Gastroesophageal sphincter (tissue), 4 donors: ENCODE measurements at regions not wholly inside any gene's neighbourhood (a gene's known extent, or its start where the extent isn't known, plus 50 kb on each side); places are given as distances from the start of the nearest gene placed in this dataset.
"Not testable (repeated sequence)": the region's sequence is repeated elsewhere in the genome, so short reads cannot be mapped to it uniquely, and the experiment has no call there.

ENCODE experiments used
- ATAC-seq: fragments of 150-250 bp; one replicate; pipeline ENCODE4 v1.9.1; 2016; ENCODE audit warnings: mild to moderate bottlenecking, moderate library complexity
- H3K27ac ChIP-seq, 4 donors: fragments of 200-600 bp; sonication (generic) in 3 of 4; 1 replicate in 3 of 4; 2 replicates in 1 of 4; pipeline ENCODE4 v1.5.1; 2016 to 2019
- H3K27me3 ChIP-seq: fragments of 200-600 bp; sonication (generic); one replicate; pipeline ENCODE4 v1.5.1; 2019
- H3K36me3 ChIP-seq, 2 donors: fragments of 200-600 bp; sonication (generic); one replicate each; pipeline ENCODE4 v1.5.1; 2019; ENCODE audit warnings: control low read depth in 1 of 2
- H3K4me1 ChIP-seq, 3 donors: fragments of 200-600 bp; sonication (generic); 1 replicate in 2 of 3; 2 replicates in 1 of 3; pipeline ENCODE4 v1.5.1; 2016 to 2019; ENCODE audit warnings: control low read depth in 2 of 3
- H3K4me3 ChIP-seq, 2 donors: fragments of 200-600 bp; sonication (generic); one replicate each; pipeline ENCODE4 v1.5.1; 2019; ENCODE audit warnings: mild to moderate bottlenecking in 1 of 2, moderate library complexity in 1 of 2
- H3K9me3 ChIP-seq, 3 donors: fragments of 200-600 bp; sonication (generic); one replicate each; pipeline ENCODE4 v1.5.1; 2017 to 2019; ENCODE audit warnings: control low read depth in 2 of 3
- EP300 ChIP-seq: sonication (generic); formaldehyde crosslinking; IDR thresholded peaks from one replicate; pipeline ENCODE4 v1.6.1; 2017; ENCODE audit warnings: antibody characterized with exemption, mild to moderate bottlenecking
- POLR2A ChIP-seq, 2 donors: fragments of 450-650 bp; IDR thresholded peaks; one replicate each; pipeline ENCODE4 v1.6.1; 2017; ENCODE audit warnings: antibody characterized with exemption in 2 of 2, mild to moderate bottlenecking in 2 of 2, moderate library complexity in 1 of 2
- POLR2AphosphoS5 ChIP-seq: sonication (generic); formaldehyde crosslinking; IDR thresholded peaks from one replicate; pipeline ENCODE4 v1.6.1; 2017; ENCODE audit warnings: antibody characterized with exemption
- WGBS, 2 donors: methylation state at CpG; one replicate each; pipeline ENCODE4 v1.1.5; 2018; ENCODE audit warnings: low coverage in 1 of 2; 5-methylcytosine and 5-hydroxymethylcytosine counted together
- TF ChIP-seq, protein P1 (sequence below), 4 experiments: fragments of 200-600 bp in 2 of 4; fragments of 450-650 bp in 2 of 4; sonication (generic) in 1 of 4; IDR thresholded peaks; one replicate each; pipeline ENCODE4 v1.5.1; 2017 to 2019; ENCODE audit warnings: antibody characterized with exemption in 4 of 4, mild to moderate bottlenecking in 2 of 4, moderate library complexity in 2 of 4

DNA sequence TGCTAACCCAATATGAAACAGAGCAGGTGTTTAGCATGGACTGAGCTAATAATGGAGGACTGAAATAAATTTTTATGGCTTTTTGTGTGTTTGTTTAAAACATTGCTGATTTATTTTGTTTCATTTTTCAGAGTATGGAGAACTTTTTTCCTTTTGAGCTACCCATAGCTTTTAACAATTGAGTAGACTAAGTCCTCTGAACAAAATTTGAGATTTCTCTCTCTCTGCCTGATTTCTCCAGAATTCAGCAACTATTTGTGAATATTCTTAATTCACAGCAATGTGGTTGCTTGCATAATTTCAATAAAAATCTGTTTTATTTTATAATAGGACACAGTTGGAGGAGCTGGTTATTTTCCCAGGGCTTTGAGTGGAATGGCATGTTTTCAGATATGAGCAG, 103.7 kb downstream of the TPBG start:
- Histone ChIP-seq H3K4me3 (no peak overlapping the region), H3K9me3 (peaks cover 0 to 5% (median 0%) of the 10 kb centered on the region in 3 donors), H3K36me3 (peaks cover 0 to 5% of the 10 kb centered on the region in 2 donors), H3K27ac (no peak overlapping the region), H3K4me1 (no peaks in the 10 kb centered on the region), H3K27me3 (no peaks in the 10 kb centered on the region)
- no peak for TF ChIP-seq POLR2AphosphoS5
- TF ChIP-seq, protein P1, sequence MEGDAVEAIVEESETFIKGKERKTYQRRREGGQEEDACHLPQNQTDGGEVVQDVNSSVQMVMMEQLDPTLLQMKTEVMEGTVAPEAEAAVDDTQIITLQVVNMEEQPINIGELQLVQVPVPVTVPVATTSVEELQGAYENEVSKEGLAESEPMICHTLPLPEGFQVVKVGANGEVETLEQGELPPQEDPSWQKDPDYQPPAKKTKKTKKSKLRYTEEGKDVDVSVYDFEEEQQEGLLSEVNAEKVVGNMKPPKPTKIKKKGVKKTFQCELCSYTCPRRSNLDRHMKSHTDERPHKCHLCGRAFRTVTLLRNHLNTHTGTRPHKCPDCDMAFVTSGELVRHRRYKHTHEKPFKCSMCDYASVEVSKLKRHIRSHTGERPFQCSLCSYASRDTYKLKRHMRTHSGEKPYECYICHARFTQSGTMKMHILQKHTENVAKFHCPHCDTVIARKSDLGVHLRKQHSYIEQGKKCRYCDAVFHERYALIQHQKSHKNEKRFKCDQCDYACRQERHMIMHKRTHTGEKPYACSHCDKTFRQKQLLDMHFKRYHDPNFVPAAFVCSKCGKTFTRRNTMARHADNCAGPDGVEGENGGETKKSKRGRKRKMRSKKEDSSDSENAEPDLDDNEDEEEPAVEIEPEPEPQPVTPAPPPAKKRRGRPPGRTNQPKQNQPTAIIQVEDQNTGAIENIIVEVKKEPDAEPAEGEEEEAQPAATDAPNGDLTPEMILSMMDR (IDR thresholded peaks at IDR 0.05): no peak
- ATAC-seq: no peak

DNA sequence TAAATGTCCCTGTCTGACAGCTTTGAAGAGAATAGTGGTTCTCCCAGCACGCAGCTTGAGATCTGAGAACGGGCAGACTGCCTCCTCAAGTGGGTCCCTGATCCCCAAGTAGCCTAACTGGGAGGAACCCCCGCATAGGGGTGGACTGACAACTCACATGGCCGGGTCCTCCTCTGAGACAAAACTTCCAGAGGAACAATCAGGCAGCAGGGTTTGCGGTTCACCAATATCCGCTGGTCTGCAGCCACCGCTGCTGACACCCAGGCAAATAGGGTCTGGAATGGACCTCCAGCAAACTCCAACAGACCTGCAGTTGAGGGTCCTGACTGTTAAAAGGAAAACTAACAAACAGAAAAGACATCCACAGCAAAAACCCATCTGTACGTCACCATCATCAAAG, 106.5 kb downstream of the TPBG start:
- 86 to 100% methylated on average over 1 of the region's 8 CpGs for WGBS, 2 donors

DNA sequence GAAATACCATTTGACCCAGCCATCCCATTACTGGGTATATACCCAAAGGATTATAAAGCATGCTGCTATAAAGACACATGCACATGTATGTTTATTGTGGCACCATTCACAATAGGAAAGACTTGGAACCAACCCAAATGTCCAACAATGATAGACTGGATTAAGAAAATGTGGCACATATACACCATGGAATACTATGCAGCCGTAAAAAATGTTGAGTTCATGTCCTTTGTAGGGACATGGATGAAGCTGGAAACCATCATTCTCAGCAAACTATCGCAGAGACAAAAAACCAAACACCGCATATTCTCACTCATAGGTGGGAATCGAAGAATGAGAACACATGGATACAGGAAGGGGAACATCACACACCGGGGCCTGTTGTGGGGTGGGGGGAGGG, 111.5 kb downstream of the TPBG start:
- not testable (repeated sequence) for H3K27me3 ChIP-seq, H3K27ac ChIP-seq, H3K9me3 ChIP-seq, H3K4me3 ChIP-seq, ATAC-seq, H3K4me1 ChIP-seq, H3K36me3 ChIP-seq
- WGBS, 2 donors: 95 to 100% methylated on average over 1 to 2 of the region's 5 CpGs

More for the DNA sequence above, 106.5 kb downstream of the TPBG start:
- not testable (repeated sequence) for H3K4me3 ChIP-seq, H3K27me3 ChIP-seq, H3K27ac ChIP-seq, H3K36me3 ChIP-seq, H3K9me3 ChIP-seq, H3K4me1 ChIP-seq, ATAC-seq

DNA sequence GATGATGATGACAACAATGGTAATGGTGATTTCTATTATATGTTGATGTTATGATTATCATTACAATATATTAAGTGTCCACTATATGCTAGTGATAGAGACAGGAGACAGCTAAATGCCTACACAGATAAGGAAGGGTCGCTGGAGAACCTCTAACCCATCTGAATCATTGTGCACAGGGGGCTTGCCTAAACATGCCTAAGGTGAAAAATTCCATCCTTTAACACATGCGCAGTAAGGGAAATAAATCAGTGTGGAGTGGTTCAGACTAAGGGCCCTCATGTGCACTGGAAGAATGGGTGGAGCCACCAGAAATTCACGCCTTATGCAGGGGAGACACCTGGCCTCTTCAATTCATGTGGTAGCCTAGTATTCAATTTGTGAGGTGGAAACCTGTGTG, 120.4 kb downstream of the TPBG start:
- no peak for ATAC-seq
- Histone ChIP-seq H3K36me3 (no peaks in the 10 kb centered on the region), H3K9me3 (peaks cover 0 to 37% (median 0%) of the 10 kb centered on the region in 3 donors), H3K4me3 (no peak overlapping the region), H3K27me3 (no peaks in the 10 kb centered on the region), H3K27ac (no peak overlapping the region), H3K4me1 (no peaks in the 10 kb centered on the region)
- WGBS, 2 donors: 92 to 95% methylated on average over 2 to 3 of the region's 3 CpGs
- no peak for TF ChIP-seq POLR2A (IDR thresholded peaks at IDR 0.05)
- TF ChIP-seq POLR2AphosphoS5: no peak
- TF ChIP-seq EP300: no peak
- TF ChIP-seq, protein P1 (IDR thresholded peaks at IDR 0.05): no peak

DNA sequence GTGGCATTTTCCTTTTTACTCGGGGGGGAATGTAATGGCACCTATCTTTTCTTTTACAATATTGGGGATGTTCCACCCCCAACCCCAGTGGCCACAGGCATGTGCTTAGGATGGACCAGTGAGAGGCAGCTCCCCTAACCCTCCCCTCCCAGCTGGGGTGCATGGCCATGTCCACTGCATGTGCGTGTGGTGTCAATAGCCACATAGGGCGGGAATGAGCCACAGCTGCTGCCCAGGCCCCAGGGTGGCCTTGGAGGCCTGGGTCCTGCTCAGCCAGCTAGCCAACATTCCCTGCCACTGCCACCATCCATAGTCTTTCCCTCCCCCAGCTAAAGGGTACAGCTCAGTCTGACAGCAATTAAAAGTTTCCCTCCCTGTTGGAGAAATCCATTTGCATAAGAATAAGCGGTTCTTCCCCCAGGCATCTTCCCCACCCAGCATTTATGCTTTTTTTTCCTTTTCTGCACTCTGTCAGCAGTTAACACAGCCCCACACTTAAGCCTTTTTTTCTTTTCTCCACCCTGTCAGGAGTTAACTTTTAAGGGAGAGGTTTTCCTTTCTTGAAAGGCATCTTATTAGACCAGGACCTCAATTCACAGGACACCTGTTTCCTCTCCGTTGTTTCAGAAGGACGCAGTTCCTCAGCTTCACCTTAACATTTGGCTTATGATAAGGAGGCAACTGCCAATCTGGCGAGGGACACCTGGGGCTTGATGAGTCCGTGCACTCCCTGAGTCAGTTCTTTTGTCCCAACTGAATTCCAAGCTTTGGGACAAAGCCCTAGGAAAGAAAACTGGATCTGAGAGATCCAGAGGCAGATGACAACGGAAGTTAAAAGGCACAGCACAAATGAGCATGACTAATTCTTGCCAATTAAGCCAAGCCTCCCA, 121.4 kb downstream of the TPBG start:
- Histone ChIP-seq H3K4me1 (no peaks in the 10 kb centered on the region), H3K4me3 (no peak overlapping the region), H3K9me3 (peaks cover 0 to 39% (median 0%) of the 10 kb centered on the region in 3 donors), H3K27ac (no peak overlapping the region), H3K27me3 (no peaks in the 10 kb centered on the region), H3K36me3 (no peaks in the 10 kb centered on the region)
- 78 to 90% methylated on average over 1 to 3 of the region's 9 CpGs for WGBS, 2 donors
- TF ChIP-seq POLR2A (IDR thresholded peaks at IDR 0.05) (no peak), POLR2AphosphoS5 (no peak), EP300 (no peak)
- TF ChIP-seq, protein P1 (IDR thresholded peaks at IDR 0.05): no peak
- ATAC-seq: no peak

DNA sequence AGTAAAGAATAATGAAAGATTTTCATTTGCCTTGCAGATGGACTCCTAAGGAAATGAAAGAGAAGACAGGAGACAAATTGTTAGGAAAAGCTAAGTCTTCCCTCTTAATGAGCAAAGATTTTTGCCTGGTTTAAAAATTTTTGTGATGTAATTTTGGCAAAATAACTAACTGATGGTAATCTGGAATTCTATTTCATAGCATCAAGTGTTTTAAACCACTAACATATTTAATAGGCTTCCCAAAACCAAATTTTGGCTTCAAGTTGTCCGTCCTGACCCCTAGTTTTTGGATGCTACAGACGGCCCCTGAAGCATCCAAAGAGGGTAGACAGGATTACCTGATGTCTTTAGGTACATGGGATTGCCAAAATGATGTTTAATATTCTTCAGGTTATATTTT, 124.3 kb downstream of the TPBG start:
- H3K27ac ChIP-seq: no peak overlapping the region
- WGBS, 2 donors: 63 to 81% methylated on average over 2 of the region's 2 CpGs
- H3K4me1 ChIP-seq: no peaks in the 10 kb centered on the region
- TF ChIP-seq, protein P1 (IDR thresholded peaks at IDR 0.05): no peak
- TF ChIP-seq POLR2AphosphoS5 (no peak), EP300 (no peak), POLR2A (IDR thresholded peaks at IDR 0.05) (no peak)
- peaks cover 0 to 39% (median 0%) of the 10 kb centered on the region in 3 donors for H3K9me3 ChIP-seq
- no peak for ATAC-seq
- H3K4me3 ChIP-seq: no peak overlapping the region
- no peaks in the 10 kb centered on the region for H3K36me3 ChIP-seq
- H3K27me3 ChIP-seq: no peaks in the 10 kb centered on the region
